Kidney epithelial cell (primary cell): ENCODE measurements at regions not wholly inside any gene's neighbourhood (a gene's known extent, or its start where the extent isn't known, plus 50 kb on each side); places are given as distances from the start of the nearest gene placed in this dataset.
A peak's percentile ranks its signal among the peaks of the same experiment; 100 is the strongest.

Experiments used
- DNase-seq: peaks from one replicate; pipeline ENCODE4 v3.0.0-alpha.2; 2010; ENCODE audit warnings: low read depth
- H3K27me3 ChIP-seq: 2 replicates; pipeline ENCODE4 v1.6.0; 2011; ENCODE audit warnings: low read length; ENCODE audit not compliant: control insufficient read depth, insufficient read depth
- H3K36me3 ChIP-seq: 2 replicates; pipeline ENCODE4 v1.5.1; 2011; ENCODE audit warnings: low read length; ENCODE audit not compliant: control insufficient read depth, insufficient read depth
- H3K4me3 ChIP-seq: 2 replicates; pipeline ENCODE4 v1.5.1; 2011; ENCODE audit warnings: low read depth, mild to moderate bottlenecking, control low read depth, low read length
- TF ChIP-seq, protein P1 (sequence below): IDR thresholded peaks from 2 replicates; pipeline ENCODE4 v1.5.1; 2011; ENCODE audit warnings: mild to moderate bottlenecking, moderate library complexity, low read length, control low read depth, inconsistent platforms; ENCODE audit not compliant: insufficient read depth, poor library complexity, severe bottlenecking

DNA sequence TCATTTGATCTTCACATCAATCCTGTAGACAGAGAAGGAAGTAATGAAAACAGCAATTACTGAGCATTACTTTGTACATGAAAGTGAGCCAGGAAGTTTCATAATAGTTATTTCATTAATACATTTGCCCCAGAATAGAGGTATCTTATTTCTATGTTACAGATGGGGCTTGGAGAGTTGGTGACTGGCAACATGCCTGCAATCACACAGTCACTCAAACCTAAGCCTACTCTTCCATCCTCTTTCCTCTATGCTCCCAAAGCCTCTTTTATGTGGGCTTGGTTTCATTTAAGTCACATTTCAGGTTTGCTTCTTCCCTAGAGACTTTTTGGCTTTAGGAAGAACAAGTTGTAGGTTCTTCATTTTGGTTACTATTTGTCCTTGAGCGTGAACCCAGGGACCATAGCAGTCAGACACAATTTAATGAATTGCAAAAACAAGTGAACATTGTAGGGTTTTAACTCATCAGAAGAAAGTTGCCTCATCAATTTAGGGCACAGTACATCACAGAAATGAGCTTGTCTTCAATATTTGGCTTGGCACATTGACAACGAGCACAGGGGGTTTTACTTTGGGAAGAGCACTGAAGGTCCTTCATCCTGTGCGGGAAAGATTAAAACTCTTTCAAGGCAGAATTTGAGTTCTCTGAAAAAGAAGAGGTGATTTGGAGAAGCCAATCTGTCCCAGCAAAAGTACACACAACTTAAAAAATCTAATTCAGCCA is 381.1 kb downstream of the TMEM38B start:
- H3K36me3 ChIP-seq, result no peaks in the 10 kb centered on the region
- no peak overlapping the region for H3K4me3 ChIP-seq
- no peak for DNase-seq
- no peaks in the 10 kb centered on the region for H3K27me3 ChIP-seq
- TF ChIP-seq, protein P1, sequence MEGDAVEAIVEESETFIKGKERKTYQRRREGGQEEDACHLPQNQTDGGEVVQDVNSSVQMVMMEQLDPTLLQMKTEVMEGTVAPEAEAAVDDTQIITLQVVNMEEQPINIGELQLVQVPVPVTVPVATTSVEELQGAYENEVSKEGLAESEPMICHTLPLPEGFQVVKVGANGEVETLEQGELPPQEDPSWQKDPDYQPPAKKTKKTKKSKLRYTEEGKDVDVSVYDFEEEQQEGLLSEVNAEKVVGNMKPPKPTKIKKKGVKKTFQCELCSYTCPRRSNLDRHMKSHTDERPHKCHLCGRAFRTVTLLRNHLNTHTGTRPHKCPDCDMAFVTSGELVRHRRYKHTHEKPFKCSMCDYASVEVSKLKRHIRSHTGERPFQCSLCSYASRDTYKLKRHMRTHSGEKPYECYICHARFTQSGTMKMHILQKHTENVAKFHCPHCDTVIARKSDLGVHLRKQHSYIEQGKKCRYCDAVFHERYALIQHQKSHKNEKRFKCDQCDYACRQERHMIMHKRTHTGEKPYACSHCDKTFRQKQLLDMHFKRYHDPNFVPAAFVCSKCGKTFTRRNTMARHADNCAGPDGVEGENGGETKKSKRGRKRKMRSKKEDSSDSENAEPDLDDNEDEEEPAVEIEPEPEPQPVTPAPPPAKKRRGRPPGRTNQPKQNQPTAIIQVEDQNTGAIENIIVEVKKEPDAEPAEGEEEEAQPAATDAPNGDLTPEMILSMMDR, result no peak

DNA sequence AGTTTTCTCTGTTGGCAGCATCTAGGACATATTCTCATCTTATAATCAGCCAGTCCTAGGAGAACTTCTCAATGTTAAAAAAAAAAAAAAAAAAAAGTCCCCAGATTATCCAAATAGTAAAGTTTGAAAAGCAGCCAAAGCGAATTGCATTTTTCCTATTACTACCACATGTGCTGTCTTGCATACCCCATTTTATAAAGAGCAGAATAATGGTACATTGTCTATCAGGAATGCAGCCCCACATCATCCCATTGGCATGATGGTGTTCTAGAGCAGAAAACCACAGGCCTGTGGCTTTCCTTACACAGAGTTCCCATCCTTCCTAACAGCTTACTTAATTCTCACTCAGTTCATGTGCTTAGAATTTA is 381.6 kb downstream of the TMEM38B start:
- Histone ChIP-seq H3K36me3 (no peaks in the 10 kb centered on the region), H3K27me3 (no peaks in the 10 kb centered on the region), H3K4me3 (no peak overlapping the region)
- peak; percentile 71 for DNase-seq
- TF ChIP-seq, protein P1, result no peak

DNA sequence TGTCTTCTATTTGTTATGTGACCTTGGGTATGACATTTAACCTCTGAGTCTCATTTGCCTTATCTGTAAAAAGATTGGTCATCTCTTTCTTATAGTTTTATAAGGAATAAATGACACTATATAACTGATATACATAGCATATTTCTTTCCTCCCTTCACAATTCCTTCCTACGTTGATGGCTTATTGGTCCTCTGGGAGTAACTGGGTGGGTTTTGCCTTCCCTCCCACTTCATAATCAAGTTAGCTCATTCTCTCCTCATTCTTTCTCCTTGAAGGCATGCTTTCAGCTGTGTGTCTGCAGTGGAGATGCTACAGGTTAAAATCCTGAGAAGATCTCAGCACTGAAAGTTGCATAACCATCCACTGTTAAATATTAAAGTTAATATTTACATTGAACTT is 382.4 kb downstream of the TMEM38B start:
- H3K4me3 ChIP-seq, result no peak overlapping the region
- no peaks in the 10 kb centered on the region for H3K27me3 ChIP-seq
- H3K36me3 ChIP-seq, result no peaks in the 10 kb centered on the region
- no peak for DNase-seq
- TF ChIP-seq, protein P1, result no peak

DNA sequence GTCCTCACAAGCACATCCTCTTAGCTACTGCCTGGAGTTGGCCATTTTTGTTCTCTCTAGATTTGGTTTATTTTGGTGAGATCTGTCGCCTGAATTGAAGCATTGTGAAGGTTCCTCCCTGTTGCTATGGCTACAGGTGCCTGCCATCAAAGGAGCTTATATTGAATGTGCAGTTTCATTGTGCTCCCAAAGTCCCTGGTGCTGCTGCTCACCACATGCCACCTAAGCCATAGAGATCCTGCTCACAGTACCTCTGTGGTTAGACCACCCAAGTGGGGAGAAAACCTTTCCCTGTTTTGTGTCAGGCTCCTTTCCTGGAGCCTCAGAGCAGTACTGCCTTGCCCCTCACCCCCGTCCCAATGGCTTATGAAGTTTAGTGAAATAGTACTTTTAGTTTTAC is 383.4 kb downstream of the TMEM38B start:
- TF ChIP-seq, protein P1, result no peak
- Histone ChIP-seq H3K4me3 (no peak overlapping the region), H3K27me3 (no peaks in the 10 kb centered on the region), H3K36me3 (no peaks in the 10 kb centered on the region)
- no peak for DNase-seq

DNA sequence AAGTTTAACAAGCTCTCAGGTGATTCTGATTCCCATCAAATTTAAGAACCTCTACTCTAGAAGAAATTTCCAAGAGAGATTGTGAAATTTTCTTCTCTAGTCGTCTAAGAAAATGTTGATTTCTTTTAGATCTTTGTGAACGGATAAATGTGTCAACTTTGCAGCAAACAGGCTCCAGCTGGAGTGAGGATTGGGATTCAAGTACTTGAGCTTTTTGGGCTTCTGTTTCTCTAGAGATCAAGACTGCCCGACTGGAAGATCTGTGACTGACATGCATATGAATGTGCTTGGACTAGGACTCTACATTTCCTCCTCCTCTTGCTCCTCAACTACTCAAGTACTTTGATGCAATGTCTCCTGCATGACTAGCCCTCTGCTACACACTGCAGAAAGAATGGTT is 388.3 kb downstream of the TMEM38B start:
- no peak overlapping the region for H3K4me3 ChIP-seq
- no peak for DNase-seq
- no peaks in the 10 kb centered on the region for H3K27me3 ChIP-seq
- no peaks in the 10 kb centered on the region for H3K36me3 ChIP-seq
- TF ChIP-seq, protein P1, result no peak

DNA sequence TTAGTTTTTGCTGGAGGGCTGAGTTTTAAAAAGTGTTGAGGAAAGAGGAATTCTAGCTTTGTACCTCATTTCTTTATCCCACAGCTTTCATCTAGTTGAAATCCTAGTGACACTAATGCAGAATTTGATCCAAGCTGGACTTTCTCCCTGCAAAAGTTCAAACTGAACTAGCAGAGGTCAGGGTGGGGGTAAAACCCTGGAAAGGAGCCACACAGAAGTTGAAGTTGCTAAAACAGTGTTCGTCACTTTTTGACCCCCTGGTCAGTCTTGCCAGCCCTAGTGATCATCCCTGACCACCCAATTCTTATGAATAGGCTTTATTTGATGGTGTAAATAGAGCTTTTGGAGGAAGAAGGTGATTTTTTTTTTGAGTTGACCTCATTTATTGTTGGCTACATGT is 390.4 kb downstream of the TMEM38B start:
- DNase-seq, result no peak
- no peaks in the 10 kb centered on the region for H3K36me3 ChIP-seq
- TF ChIP-seq, protein P1, result no peak
- no peaks in the 10 kb centered on the region for H3K27me3 ChIP-seq
- H3K4me3 ChIP-seq, result no peak overlapping the region
